Lower leg skin (tissue), 4 donors: ENCODE measurements at regions not wholly inside any gene's neighbourhood (a gene's known extent, or its start where the extent isn't known, plus 50 kb on each side); places are given as distances from the start of the nearest gene placed in this dataset.

ENCODE experiments used
- DNase-seq, 2 donors: peaks; one replicate each; pipeline ENCODE4 v3.0.0-alpha.2; 2019; ENCODE audit warnings: low spot score in 2 of 2
- H3K4me3 ChIP-seq: fragments of 200-600 bp; sonication (generic); 2 replicates; pipeline ENCODE4 v1.5.1; 2017; ENCODE audit warnings: mild to moderate bottlenecking, low read depth; ENCODE audit not compliant: poor library complexity, severe bottlenecking
- CTCF ChIP-seq, 3 donors: fragments of 450-650 bp; IDR thresholded peaks; one replicate each; pipeline ENCODE4 v1.5.1; 2016; ENCODE audit warnings: antibody characterized with exemption in 3 of 3, mild to moderate bottlenecking in 3 of 3, moderate library complexity in 2 of 3
- POLR2A ChIP-seq, 2 donors: fragments of 450-650 bp; IDR thresholded peaks; one replicate each; pipeline ENCODE4 v1.6.1; 2016 to 2017; ENCODE audit warnings: antibody characterized with exemption in 2 of 2, mild to moderate bottlenecking in 1 of 2, moderate library complexity in 1 of 2
- WGBS, 2 donors: methylation state at CpG; one replicate each; pipeline ENCODE4 v1.1.5; 2018; 5-methylcytosine and 5-hydroxymethylcytosine counted together
- intact Hi-C: fragments of 100-400 bp; cut with DNase I; formaldehyde crosslinking; loops from one replicate; pipeline ENCODE4 v1.15.0; 2023; ENCODE audit warnings: low total_unique reads

- H3K4me3 ChIP-seq: no peak overlapping the region
These were observed 57.6 kb upstream of the EEF1E1 start for GRCh38 chr6:8159966-8160365.

GRCh38 chr6:8157839-8158238 is 55.5 kb upstream of the EEF1E1 start:
- intact Hi-C loops: no loop called here
- DNase-seq: no peak
- TF ChIP-seq CTCF (IDR thresholded peaks at IDR 0.05): no peak
- no peak for TF ChIP-seq POLR2A (IDR thresholded peaks at IDR 0.05)
- 56 to 66% methylated on average over 3 of the region's 3 CpGs for WGBS, 2 donors
- H3K4me3 ChIP-seq: no peak overlapping the region

More at GRCh38 chr6:8159966-8160365, 57.6 kb upstream of the EEF1E1 start:
- 58 to 70% methylated on average over 2 of the region's 2 CpGs for WGBS, 2 donors
- DNase-seq: no peak
- TF ChIP-seq CTCF (IDR thresholded peaks at IDR 0.05) (no peak), POLR2A (IDR thresholded peaks at IDR 0.05) (no peak)
- intact Hi-C loops: no loop called here

GRCh38 chr6:8155259-8156012 is 53.1 kb upstream of the EEF1E1 start:
- 71 to 73% methylated on average over 2 of the region's 2 CpGs for WGBS, 2 donors
- intact Hi-C loops: no loop called here
- TF ChIP-seq CTCF (IDR thresholded peaks at IDR 0.05) (no peak), POLR2A (IDR thresholded peaks at IDR 0.05) (no peak)
- no peak overlapping the region for H3K4me3 ChIP-seq
- DNase-seq: no peak
